GM23338 (cell line): ENCODE measurements at regions not wholly inside any gene's neighbourhood (a gene's known extent, or its start where the extent isn't known, plus 50 kb on each side); places are given as distances from the start of the nearest gene placed in this dataset.

Experiments
- ATAC-seq: fragments of 200-7000 bp; cut with Tn5 transposase; 3 replicates; pipeline ENCODE4 v1.9.1; 2020
- DNase-seq: peaks from one replicate; pipeline ENCODE4 v3.0.0-alpha.2; 2015; ENCODE audit warnings: low spot score
- H2AFZ ChIP-seq: fragments of 200-600 bp; sonication (generic); 2 replicates; pipeline ENCODE4 v1.8.0; 2016; ENCODE audit warnings: antibody characterized with exemption, mild to moderate bottlenecking, moderate library complexity
- H3F3A ChIP-seq: fragments of 200-600 bp; sonication (generic); replicated peaks from 2 replicates; pipeline ENCODE4 v1.8.0; 2017; ENCODE audit warnings: antibody characterized with exemption, mixed run types, low read depth
- H3K27ac ChIP-seq: fragments of 200-600 bp; sonication (generic); 2 replicates; pipeline ENCODE4 v1.6.1; 2016; ENCODE audit warnings: low read depth
- H3K27me3 ChIP-seq: fragments of 200-600 bp; sonication (generic); 2 replicates; pipeline ENCODE4 v1.8.0; 2016; ENCODE audit warnings: mild to moderate bottlenecking, mixed run types, moderate library complexity; ENCODE audit not compliant: insufficient read depth
- H3K36me3 ChIP-seq: fragments of 200-600 bp; sonication (generic); 2 replicates; pipeline ENCODE4 v1.8.0; 2016; ENCODE audit warnings: mild to moderate bottlenecking; ENCODE audit not compliant: insufficient read depth
- H3K4me1 ChIP-seq: fragments of 200-600 bp; sonication (generic); 2 replicates; pipeline ENCODE4 v1.8.0; 2016; ENCODE audit warnings: mild to moderate bottlenecking, moderate library complexity; ENCODE audit not compliant: insufficient read depth
- H3K4me2 ChIP-seq: fragments of 200-600 bp; sonication (generic); 2 replicates; pipeline ENCODE4 v1.7.1; 2017; ENCODE audit warnings: mixed run types
- H3K4me3 ChIP-seq: fragments of 200-600 bp; sonication (generic); 2 replicates; pipeline ENCODE4 v1.6.1; 2016; ENCODE audit warnings: mixed run types
- H3K79me2 ChIP-seq: fragments of 200-600 bp; sonication (generic); replicated peaks from 2 replicates; pipeline ENCODE4 v1.8.0; 2017; ENCODE audit warnings: mild to moderate bottlenecking; ENCODE audit not compliant: insufficient read depth
- H3K9me2 ChIP-seq: fragments of 200-600 bp; sonication (generic); 2 replicates; pipeline ENCODE4 v1.8.0; 2017; ENCODE audit not compliant: insufficient read depth
- H4K20me1 ChIP-seq: fragments of 200-600 bp; sonication (generic); replicated peaks from 2 replicates; pipeline ENCODE4 v1.8.0; 2017; ENCODE audit warnings: mild to moderate bottlenecking; ENCODE audit not compliant: insufficient read depth
- H3K27ac Mint-ChIP-seq: 2 replicates; pipeline ENCODE4 v1.8.0; 2020; ENCODE audit warnings: inconsistent platforms, mild to moderate bottlenecking, moderate library complexity, mixed read lengths
- H3K27me3 Mint-ChIP-seq: 3 replicates; pipeline ENCODE4 v1.8.0; 2022; ENCODE audit warnings: low read depth, mild to moderate bottlenecking, moderate library complexity, mixed read lengths, inconsistent platforms; ENCODE audit not compliant: insufficient read depth, poor library complexity
- H3K36me3 Mint-ChIP-seq: 3 replicates; pipeline ENCODE4 v1.8.0; 2021; ENCODE audit warnings: low read depth, mild to moderate bottlenecking, inconsistent platforms, moderate library complexity, mixed read lengths
- H3K4me1 Mint-ChIP-seq: 3 replicates; pipeline ENCODE4 v1.8.0; 2020; ENCODE audit warnings: mild to moderate bottlenecking, inconsistent platforms, mixed read lengths
- H3K4me3 Mint-ChIP-seq: 3 replicates; pipeline ENCODE4 v1.8.0; 2021; ENCODE audit warnings: moderate library complexity, mild to moderate bottlenecking, inconsistent platforms, mixed read lengths
- H3K9me3 Mint-ChIP-seq: 3 replicates; pipeline ENCODE4 v1.8.0; 2020; ENCODE audit warnings: moderate library complexity, mild to moderate bottlenecking, inconsistent platforms, mixed read lengths
- CREB1 ChIP-seq: fragments of 250-450 bp; sonication (Bioruptor Pico); IDR thresholded peaks from 2 replicates; pipeline ENCODE4 v1.5.0; 2020; ENCODE audit warnings: low read depth, mild to moderate bottlenecking, moderate library complexity
- CTCF ChIP-seq, 2 experiments: fragments of 200-600 bp in 1 of 2; sonication (generic) in 1 of 2; conservative IDR thresholded peaks; 2 replicates each; pipeline versions ENCODE4 v1.5.1 to v1.6.1; 2016 to 2017; ENCODE audit warnings: antibody characterized with exemption in 2 of 2, low read depth in 2 of 2, mild to moderate bottlenecking in 2 of 2, moderate library complexity in 1 of 2
- EZH2 ChIP-seq: fragments of 200-600 bp; sonication (generic); IDR thresholded peaks from one replicate; pipeline ENCODE4 v1.8.0; 2017; ENCODE audit warnings: antibody characterized with exemption, mild to moderate bottlenecking, low read depth; ENCODE audit not compliant: unreplicated experiment
- EZH2phosphoT487 ChIP-seq: fragments of 200-600 bp; sonication (generic); IDR thresholded peaks from one replicate; pipeline ENCODE4 v1.8.1; 2018; ENCODE audit warnings: antibody characterized with exemption; ENCODE audit not compliant: unreplicated experiment
- NANOG ChIP-seq: IDR thresholded peaks from 2 replicates; pipeline ENCODE4 v1.6.1; 2016; ENCODE audit warnings: antibody characterized with exemption, borderline replicate concordance
- REST ChIP-seq: IDR thresholded peaks from one replicate; pipeline ENCODE4 v1.6.1; 2018; ENCODE audit warnings: antibody characterized with exemption; ENCODE audit not compliant: unreplicated experiment
- STAT1 ChIP-seq: IDR thresholded peaks from one replicate; pipeline ENCODE4 v1.6.1; 2016; ENCODE audit warnings: antibody characterized with exemption; ENCODE audit not compliant: unreplicated experiment
- ZNF331 ChIP-seq: fragments of 250-450 bp; sonication (Bioruptor Pico); IDR thresholded peaks from 2 replicates; pipeline ENCODE4 v1.5.0; 2020; ENCODE audit warnings: low read depth, mild to moderate bottlenecking, moderate library complexity
- ZNF462 ChIP-seq: fragments of 250-450 bp; sonication (Bioruptor Pico); IDR thresholded peaks from 2 replicates; pipeline ENCODE4 v1.5.0; 2020; ENCODE audit warnings: mild to moderate bottlenecking, moderate library complexity

- ATAC-seq (no peak), DNase-seq (no peak)
- H3K79me2 ChIP-seq, result no peaks in the 10 kb centered on the region
- H4K20me1 ChIP-seq, result no peaks in the 10 kb centered on the region
- no peaks in the 10 kb centered on the region for H3K9me2 ChIP-seq
- TF ChIP-seq EZH2, result no peak
- TF ChIP-seq ZNF331 (CRISPR knock-in tag), result no peak
- no peak for TF ChIP-seq STAT1
- no peak for TF ChIP-seq CREB1
- TF ChIP-seq REST, result no peak
- no peak for TF ChIP-seq ZNF462 (CRISPR knock-in tag)
- no peak for TF ChIP-seq EZH2phosphoT487
- TF ChIP-seq CTCF (conservative IDR thresholded peaks at IDR 0.05; ENCODE audit: low read depth in 2 of 2), result no peak
- TF ChIP-seq NANOG, result no peak
- Mint-ChIP-seq H3K27me3 (peaks cover 16% of the 10 kb centered on the region), H3K4me3 (no peak overlapping the region), H3K27ac (no peak overlapping the region), H3K9me3 (peaks cover 13% of the 10 kb centered on the region; the same call in 2 of the 3 replicates), H3K36me3 (peaks cover 6% of the 10 kb centered on the region), H3K4me1 (peaks cover 53% of the 10 kb centered on the region)
- H2AFZ ChIP-seq, result no peak overlapping the region
- no peaks in the 10 kb centered on the region for H3K27me3 ChIP-seq
- no peaks in the 10 kb centered on the region; the same call in 1 of the 2 replicates for H3K36me3 ChIP-seq
- no peaks in the 10 kb centered on the region for H3F3A ChIP-seq
- H3K4me3 ChIP-seq, result no peak overlapping the region
- no peak overlapping the region for H3K27ac ChIP-seq
- peaks cover 38% of the 10 kb centered on the region for H3K4me1 ChIP-seq
- no peak overlapping the region for H3K4me2 ChIP-seq
Observed at GRCh38 chr6:157757430-157758403, 65.3 kb upstream of the SNX9 start.
